Endothelial cell of umbilical vein (primary cell): ENCODE measurements at regions not wholly inside any gene's neighbourhood (a gene's known extent, or its start where the extent isn't known, plus 50 kb on each side); places are given as distances from the start of the nearest gene placed in this dataset.

Experiments
- BruUV-seq: library from RNA; stranded (reverse); fragments of 400-500 nt; replicated peaks from 2 replicates; lab custom pipeline; 2021; lab: Mats Ljungman, UMichigan
- CTCF ChIA-PET: fragments of 300-600, 350-600 bp; sonication (Branson Sonifier 250); formaldehyde crosslinking; loops from one replicate; lab custom pipeline; 2021; ENCODE audit warnings: antibody characterized with exemption, inconsistent platforms; lab: Charles Lee
- POLR2A ChIA-PET: fragments of 300-600, 350-600 bp; sonication (Branson Sonifier 250); formaldehyde crosslinking; loops from one replicate; lab custom pipeline; 2021; ENCODE audit warnings: antibody characterized with exemption, inconsistent platforms; lab: Charles Lee
- DNase-seq: peaks from one replicate; pipeline ENCODE4 v3.0.0-alpha.2; 2011; ENCODE audit warnings: low read depth, low spot score
- FAIRE-seq: peaks from 2 replicates; lab custom pipeline; 2011; peaks lifted over from hg19 to GRCh38; lab: Jason Lieb, UNC
- H2AFZ ChIP-seq: 2 replicates; pipeline ENCODE4 v1.6.0; 2012; ENCODE audit warnings: low read depth, low read length, control low read depth, inconsistent platforms
- H3K27ac ChIP-seq: 2 replicates; pipeline ENCODE4 v1.5.1; 2011; ENCODE audit warnings: low read depth, mild to moderate bottlenecking, control low read depth, low read length, moderate library complexity; ENCODE audit not compliant: insufficient read depth
- H3K27me3 ChIP-seq, 2 experiments: 2 replicates each; pipeline versions ENCODE4 v1.6.0 to v1.6.1; 2011; ENCODE audit warnings: low read length in 2 of 2, mixed read lengths in 1 of 2; ENCODE audit not compliant: control insufficient read depth in 2 of 2, insufficient read depth in 2 of 2
- H3K36me3 ChIP-seq, 2 experiments: 2 replicates in 1 of 2; 3 replicates in 1 of 2; pipeline ENCODE4 v1.5.1; 2011; ENCODE audit warnings: low read length in 2 of 2, mild to moderate bottlenecking in 1 of 2, moderate library complexity in 1 of 2; ENCODE audit not compliant: control insufficient read depth in 2 of 2, insufficient read depth in 2 of 2; ENCODE audit errors: extremely low read depth in 1 of 2
- H3K4me1 ChIP-seq: 3 replicates; pipeline ENCODE4 v1.5.1; 2011; ENCODE audit warnings: mild to moderate bottlenecking, low read length; ENCODE audit not compliant: control insufficient read depth, insufficient read depth; ENCODE audit errors: extremely low read depth
- H3K4me2 ChIP-seq: 2 replicates; pipeline ENCODE4 v1.6.1; 2011; ENCODE audit warnings: low read length, control low read depth, mixed read lengths; ENCODE audit not compliant: insufficient read depth
- H3K4me3 ChIP-seq, 3 experiments: fragments of 200-600 bp in 1 of 3; sonication (generic), shearing (Covaris generic) in 1 of 3; replicated peaks in 1 of 3; 2 replicates each; pipeline ENCODE4 v1.5.1; 2011 to 2016; ENCODE audit warnings: control low read depth in 3 of 3, low read length in 3 of 3, mild to moderate bottlenecking in 2 of 3, inconsistent platforms in 1 of 3, low read depth in 1 of 3, moderate library complexity in 1 of 3; ENCODE audit not compliant: insufficient read depth in 1 of 3
- H3K79me2 ChIP-seq: 2 replicates; pipeline ENCODE4 v1.6.0; 2012; ENCODE audit warnings: low read length, inconsistent platforms; ENCODE audit not compliant: control insufficient read depth, insufficient read depth
- H3K9ac ChIP-seq: replicated peaks from 2 replicates; pipeline ENCODE3; 2011; ENCODE audit warnings: low read length, control low read depth; ENCODE audit not compliant: insufficient read depth; ENCODE audit errors: extremely low read depth
- H3K9me1 ChIP-seq: replicated peaks from 3 replicates; pipeline ENCODE4 v1.6.0; 2011; ENCODE audit warnings: mild to moderate bottlenecking, low read length; ENCODE audit not compliant: control insufficient read depth, insufficient read depth; ENCODE audit errors: extremely low read depth
- H3K9me3 ChIP-seq: replicated peaks from 2 replicates; pipeline ENCODE4 v1.5.1; 2012; ENCODE audit warnings: low read length, inconsistent platforms; ENCODE audit not compliant: control insufficient read depth, insufficient read depth
- H4K20me1 ChIP-seq: replicated peaks from 2 replicates; pipeline ENCODE3; 2011; ENCODE audit warnings: mild to moderate bottlenecking, low read length; ENCODE audit not compliant: control insufficient read depth, insufficient read depth; ENCODE audit errors: extremely low read depth
- CTCF ChIP-seq, 2 donors: IDR thresholded peaks; 1 replicate in 1 of 2; 2 replicates in 1 of 2; pipeline ENCODE4 v1.5.1; 2011; ENCODE audit warnings: low read length in 2 of 2, mild to moderate bottlenecking in 2 of 2, moderate library complexity in 2 of 2, control low read depth in 1 of 2, inconsistent platforms in 1 of 2, low read depth in 1 of 2; ENCODE audit not compliant: insufficient read depth in 1 of 2; ENCODE audit errors: extremely low read depth in 1 of 2
- FOS ChIP-seq: IDR thresholded peaks from 2 replicates; pipeline ENCODE4 v1.6.1; 2011; ENCODE audit warnings: mild to moderate bottlenecking, low read length, moderate library complexity, borderline replicate concordance; ENCODE audit not compliant: insufficient read depth
- MYC ChIP-seq: IDR thresholded peaks from one replicate; pipeline ENCODE4 v1.6.1; 2011; ENCODE audit warnings: mild to moderate bottlenecking, low read depth, low read length
- POLR2A ChIP-seq: IDR thresholded peaks from 2 replicates; pipeline ENCODE4 v1.6.1; 2012; ENCODE audit warnings: low read depth, mild to moderate bottlenecking, control low read depth, low read length
- POLR2AphosphoS5 ChIP-seq: IDR thresholded peaks from 2 replicates; pipeline ENCODE4 v1.6.1; 2012; ENCODE audit warnings: low read depth, mild to moderate bottlenecking, control low read depth, low read length, moderate library complexity; ENCODE audit not compliant: insufficient read depth
- dilution Hi-C: fragments of 300-500 bp; cut with MboI; formaldehyde crosslinking; loops from one replicate; pipeline ENCODE4 v1.15.0; 2019; ENCODE audit warnings: low sequenced_read_pairs; ENCODE audit not compliant: extremely low pct_ligation_motif_present
- intact Hi-C: fragments of 100-400 bp; cut with micrococcal nuclease; formaldehyde crosslinking; loops from one replicate; pipeline ENCODE4 v1.10.0; 2022

GRCh38 chr13:111399776-111400538, 79.5 kb downstream of the TEX29 start:
- POLR2A ChIA-PET = no interaction called here
- dilution Hi-C loops = no loop called here
- no TSS peak for BruUV-seq

More at GRCh38 chr13:111399776-111400538, 79.5 kb downstream of the TEX29 start:
- CTCF ChIA-PET = no interaction called here
- DNase-seq (no peak), FAIRE-seq (no peak)
- no peaks in the 10 kb centered on the region for H3K27me3 ChIP-seq
- H3K27ac ChIP-seq = no peak overlapping the region
- H3K9me1 ChIP-seq = no peaks in the 10 kb centered on the region
- H3K9me3 ChIP-seq = no peaks in the 10 kb centered on the region
- intact Hi-C loops = no loop called here
- H3K36me3 ChIP-seq = no peaks in the 10 kb centered on the region
- H3K4me2 ChIP-seq = no peak overlapping the region
- no peak for TF ChIP-seq MYC
- no peak for TF ChIP-seq CTCF (IDR thresholded peaks at IDR 0.05; ENCODE audit: extremely low read depth in 1 of 2, insufficient read depth in 1 of 2, low read depth in 1 of 2, low read length in 2 of 2)
- TF ChIP-seq POLR2AphosphoS5 = no peak
- TF ChIP-seq POLR2A = no peak
- no peak for TF ChIP-seq FOS
- H2AFZ ChIP-seq = no peak overlapping the region
- H3K4me3 ChIP-seq = no peak overlapping the region
- H3K4me1 ChIP-seq = no peaks in the 10 kb centered on the region
- no peaks in the 10 kb centered on the region for H3K79me2 ChIP-seq
- no peak overlapping the region for H3K9ac ChIP-seq
- H4K20me1 ChIP-seq = no peaks in the 10 kb centered on the region
